SKM-1 (cell line): ENCODE measurements at regions not wholly inside any gene's neighbourhood (a gene's known extent, or its start where the extent isn't known, plus 50 kb on each side); places are given as distances from the start of the nearest gene placed in this dataset.
A peak's percentile ranks its signal among the peaks of the same experiment; 100 is the strongest.
"Not testable (repeated sequence)": the region's sequence is repeated elsewhere in the genome, so short reads cannot be mapped to it uniquely, and the experiment has no call there.

Experiments
- DNase-seq: peaks from one replicate; lab custom pipeline; 2025; ENCODE audit not compliant: unreplicated experiment; lab: John Stamatoyannopoulos, UW

- DNase-seq: no peak
These were observed 84.7 kb downstream of the URB2 start for GRCh38 chr1:229710746-229711145.

GRCh38 chr1:229714306-229714705, 88.3 kb downstream of the URB2 start:
- no peak for DNase-seq

DNA sequence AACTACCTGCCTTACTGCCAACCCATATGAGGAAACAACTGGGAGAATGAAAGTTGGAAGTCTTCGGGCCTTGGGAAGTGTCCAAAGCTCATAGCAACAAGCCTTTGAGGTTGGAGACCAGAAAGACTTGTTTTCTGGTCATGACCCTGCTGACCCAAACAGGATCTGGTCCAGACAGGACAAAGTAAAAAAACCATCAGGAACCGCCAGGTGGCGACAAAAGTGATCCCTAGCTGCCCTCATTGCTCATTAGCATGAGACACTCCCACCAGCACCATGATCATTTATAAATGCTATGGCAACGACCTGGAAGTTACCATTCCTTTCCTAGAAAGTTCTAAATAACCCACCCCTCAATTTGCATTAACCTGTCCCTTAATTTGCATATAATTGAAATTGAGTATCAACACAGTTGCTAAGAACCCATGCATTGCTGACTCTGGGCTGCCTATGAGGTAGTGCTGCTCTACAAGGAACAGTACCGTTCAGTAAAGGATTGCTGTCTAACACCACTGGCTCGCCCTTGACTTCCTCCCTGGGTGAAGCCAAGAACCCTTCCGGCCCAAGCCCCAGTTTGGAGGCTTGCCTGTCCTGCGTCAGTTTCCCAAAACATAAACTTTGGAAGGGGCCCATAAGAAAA, 89.0 kb downstream of the URB2 start:
- DNase-seq: peak; percentile 44

- no peak for DNase-seq
These were observed 90.0 kb downstream of the URB2 start for GRCh38 chr1:229716069-229716468.

DNA sequence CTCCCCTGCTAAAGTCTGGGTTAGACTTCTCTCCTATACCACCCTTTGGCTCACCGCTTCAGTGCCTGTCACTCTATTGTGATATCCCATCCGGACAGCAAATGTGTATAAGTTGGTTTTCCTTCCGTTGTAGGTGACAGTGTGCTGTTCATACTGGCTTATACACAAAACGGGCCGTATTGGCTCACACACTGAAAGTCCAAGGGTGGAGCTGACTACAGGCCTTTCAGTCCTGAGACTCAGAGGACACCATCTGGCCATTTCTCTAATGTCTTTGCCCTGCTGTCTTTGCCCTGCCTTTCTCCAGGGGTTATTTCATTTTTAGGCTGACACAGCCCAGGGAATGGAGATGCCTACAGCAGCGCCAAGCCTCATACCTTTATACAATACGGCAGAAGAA, 90.7 kb downstream of the URB2 start:
- no peak for DNase-seq

DNA sequence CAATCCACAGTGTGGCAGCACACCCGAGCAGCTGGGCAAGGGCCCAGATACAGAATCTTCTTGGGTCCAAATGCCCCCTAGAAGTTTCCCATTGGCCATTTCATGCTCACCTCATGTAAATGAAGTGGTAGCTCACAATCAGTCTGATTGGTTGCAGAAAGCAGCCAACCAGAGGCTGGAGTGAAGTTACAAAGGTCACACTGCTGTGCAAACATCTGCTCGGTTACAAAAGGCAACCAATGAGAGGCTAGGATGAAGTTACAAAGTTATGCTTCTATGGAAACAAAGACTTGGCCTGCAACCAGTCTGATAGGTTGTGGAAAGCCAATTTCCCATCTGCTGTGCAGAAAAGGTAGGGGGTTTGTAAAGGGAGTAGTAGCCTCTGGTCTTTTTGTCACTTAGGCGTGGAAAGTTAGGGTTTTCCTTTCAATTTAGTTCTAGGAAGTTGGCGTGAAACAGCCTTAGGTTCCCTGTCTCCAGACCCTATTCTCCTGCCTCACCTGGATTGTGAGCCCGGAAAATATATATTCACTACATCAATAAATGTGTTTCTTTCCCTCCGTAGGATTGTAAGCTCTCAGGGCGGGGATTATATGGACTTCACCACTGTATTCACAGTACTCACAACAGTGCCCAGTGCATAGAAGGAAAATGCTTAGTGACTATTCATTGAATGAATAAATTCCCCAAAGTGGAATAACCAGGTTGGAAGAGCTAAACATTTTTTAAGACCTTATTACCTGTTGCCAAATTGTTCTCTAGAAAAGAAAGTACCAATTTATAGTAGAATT, 91.9 kb downstream of the URB2 start:
- no peak for DNase-seq

DNA sequence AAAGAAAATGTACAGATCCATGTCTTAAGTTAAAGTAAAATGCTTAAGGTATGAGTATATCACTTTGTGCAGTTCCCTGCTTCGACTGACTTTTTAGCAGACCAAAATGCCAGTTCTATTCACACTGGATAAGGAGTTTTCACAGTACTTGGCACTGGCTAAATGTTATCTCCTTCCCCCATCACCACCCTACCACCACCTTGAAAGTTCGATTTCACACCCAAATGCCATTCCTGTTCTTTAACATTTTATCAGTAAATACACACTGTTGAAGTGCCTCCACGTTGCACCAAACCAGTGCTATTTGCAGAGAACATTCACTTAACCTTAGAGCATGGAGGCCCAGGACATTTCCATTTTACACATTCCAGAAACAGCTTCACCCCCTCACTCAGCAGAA, 100.0 kb downstream of the URB2 start:
- DNase-seq: no peak

DNA sequence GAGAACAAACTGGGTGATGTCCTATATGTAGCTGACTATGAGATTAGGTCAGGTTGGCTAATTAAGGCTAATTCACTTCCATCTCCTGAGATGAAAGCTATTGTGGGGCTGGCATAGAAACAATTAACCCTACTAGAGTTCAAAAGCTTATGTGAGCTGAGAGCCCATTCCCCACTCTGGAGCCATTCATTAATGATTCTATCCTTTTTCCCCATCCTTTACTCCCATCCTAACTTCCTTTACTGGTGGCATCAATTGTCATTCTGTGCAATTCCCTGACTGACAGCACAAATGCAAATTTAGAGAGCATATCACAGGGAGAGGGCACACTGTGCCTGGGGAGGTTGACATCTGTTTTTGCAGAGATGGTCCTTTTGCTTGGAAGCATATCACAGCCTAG, 103.9 kb downstream of the URB2 start:
- DNase-seq: no peak

DNA sequence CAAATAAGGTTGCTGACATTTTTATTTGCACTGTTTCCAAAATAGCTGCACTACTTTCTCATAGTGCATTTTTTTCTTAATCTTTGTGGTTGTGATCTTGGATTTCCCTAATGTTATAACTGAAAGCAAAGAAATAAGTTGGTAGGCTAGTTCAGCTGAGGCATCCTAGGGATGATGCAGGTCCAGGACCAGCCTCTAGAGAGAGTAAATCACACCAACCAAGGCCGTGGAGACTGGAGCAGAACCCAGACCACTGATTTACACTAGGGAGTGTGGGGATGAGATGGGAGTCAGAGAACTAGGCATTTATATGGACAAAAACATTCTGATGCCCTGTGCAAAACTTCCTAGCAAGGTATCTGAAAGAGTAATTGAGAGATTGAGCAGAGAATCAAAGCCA, 104.5 kb downstream of the URB2 start:
- DNase-seq: no peak

DNA sequence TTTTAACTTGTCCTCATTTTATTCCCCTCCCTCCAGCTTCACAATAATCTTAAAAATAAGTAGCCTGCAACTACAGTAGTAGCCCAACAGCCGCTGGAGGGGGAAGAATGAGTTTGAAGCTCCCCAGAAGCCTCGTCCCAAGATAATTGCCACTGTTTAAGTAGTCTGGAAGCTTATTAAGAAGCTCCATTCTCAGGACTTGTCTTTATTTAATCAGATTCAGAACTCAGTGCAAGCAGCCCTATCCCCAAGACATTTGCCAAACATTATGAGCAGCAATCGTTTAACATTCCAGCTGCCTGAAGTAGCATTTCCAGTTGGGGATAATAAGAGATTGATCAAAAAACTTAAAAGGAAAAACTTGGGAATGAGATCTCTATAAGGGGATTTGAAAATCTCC, 106.0 kb downstream of the URB2 start:
- DNase-seq: no peak

GRCh38 chr1:229736376-229736775, 110.3 kb downstream of the URB2 start:
- DNase-seq: no peak

- DNase-seq: not testable (repeated sequence)
These were observed 116.6 kb downstream of the URB2 start for GRCh38 chr1:229742614-229743013.

GRCh38 chr1:229749992-229750391, 123.9 kb downstream of the URB2 start:
- DNase-seq: no peak

- DNase-seq: no peak
These were observed 125.6 kb downstream of the URB2 start for GRCh38 chr1:229751610-229752009.

DNA sequence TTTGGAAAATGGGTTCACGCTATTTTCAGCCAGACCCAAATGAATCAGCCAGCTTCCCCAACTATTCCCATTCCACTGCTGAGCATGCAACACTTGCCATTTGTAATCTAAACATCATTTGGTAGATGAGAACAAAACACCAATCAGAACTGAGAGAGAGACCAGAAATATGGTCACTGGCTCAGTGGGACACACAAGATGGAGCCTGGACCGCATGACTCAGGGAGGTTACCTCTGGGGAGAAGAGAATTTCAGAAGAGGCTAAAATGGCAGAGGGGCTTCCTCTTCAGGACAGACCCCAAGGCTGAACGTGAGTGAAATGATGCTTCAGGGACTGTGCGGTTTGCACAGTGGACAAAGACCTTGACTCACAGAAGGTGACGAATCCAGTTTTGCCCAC, 126.6 kb downstream of the URB2 start:
- DNase-seq: no peak

GRCh38 chr1:229753764-229754551, 127.9 kb downstream of the URB2 start:
- no peak for DNase-seq

- no peak for DNase-seq
These were observed 130.6 kb downstream of the URB2 start for GRCh38 chr1:229756666-229757065.

- DNase-seq: no peak
These were observed 131.2 kb downstream of the URB2 start for GRCh38 chr1:229757226-229757625.

GRCh38 chr1:229758101-229759036, 132.3 kb downstream of the URB2 start:
- DNase-seq: no peak

GRCh38 chr1:229759037-229759435, 133.0 kb downstream of the URB2 start:
- no peak for DNase-seq

GRCh38 chr1:229759586-229759985, 133.5 kb downstream of the URB2 start:
- DNase-seq: no peak
